CD4-positive, alpha-beta T cell (primary cell): ENCODE measurements at regions not wholly inside any gene's neighbourhood (a gene's known extent, or its start where the extent isn't known, plus 50 kb on each side); places are given as distances from the start of the nearest gene placed in this dataset.

Experiments used
- ATAC-seq: fragments of 200-7000 bp; cut with Tn5 transposase; one replicate; pipeline ENCODE4 v1.10.0; 2022; ENCODE audit warnings: mild to moderate bottlenecking; ENCODE audit not compliant: poor library complexity
- CTCF ChIA-PET: fragments of 350-600 bp; sonication (Branson Sonifier 250); formaldehyde crosslinking; loops from one replicate; lab custom pipeline; 2021; ENCODE audit warnings: antibody characterized with exemption, inconsistent platforms; lab: Charles Lee
- POLR2A ChIA-PET: fragments of 350-600 bp; sonication (Branson Sonifier 250); formaldehyde crosslinking; loops from one replicate; lab custom pipeline; 2021; ENCODE audit warnings: antibody characterized with exemption, inconsistent platforms; lab: Charles Lee
- DNase-seq, 14 experiments: peaks; one replicate each; pipeline ENCODE4 v3.0.0-alpha.2; 2013 to 2020; ENCODE audit warnings: mixed read lengths in 2 of 14
- H3K27ac ChIP-seq, 2 donors: one replicate each; pipeline versions ENCODE4 v1.5.1 to v1.7.0; 2013; ENCODE audit warnings: low read length in 2 of 2, low read depth in 1 of 2, mild to moderate bottlenecking in 1 of 2
- H3K27me3 ChIP-seq, 2 experiments: 1 replicate in 1 of 2; 2 replicates in 1 of 2; pipeline versions ENCODE4 v1.6.1 to v1.7.0; 2013; ENCODE audit warnings: low read length in 2 of 2, control low read depth in 1 of 2, mild to moderate bottlenecking in 1 of 2, moderate library complexity in 1 of 2; ENCODE audit not compliant: insufficient read depth in 2 of 2, control insufficient read depth in 1 of 2
- H3K36me3 ChIP-seq: one replicate; pipeline ENCODE4 v1.6.1; 2013; ENCODE audit warnings: low read length, control low read depth; ENCODE audit not compliant: insufficient read depth
- H3K4me1 ChIP-seq: one replicate; pipeline ENCODE4 v1.6.1; 2013; ENCODE audit warnings: low read length, control low read depth; ENCODE audit not compliant: insufficient read depth
- H3K4me3 ChIP-seq: one replicate; pipeline ENCODE4 v1.5.1; 2013; ENCODE audit warnings: mild to moderate bottlenecking, low read length, moderate library complexity
- H3K9me3 ChIP-seq, 2 experiments: 1 replicate in 1 of 2; 2 replicates in 1 of 2; pipeline versions ENCODE4 v1.6.1 to v1.7.0; 2013; ENCODE audit warnings: low read length in 2 of 2, mild to moderate bottlenecking in 2 of 2, control low read depth in 1 of 2, moderate library complexity in 1 of 2; ENCODE audit not compliant: control insufficient read depth in 1 of 2, insufficient read depth in 1 of 2
- H3K27ac Mint-ChIP-seq: one replicate; pipeline ENCODE4 v1.8.0; 2020; ENCODE audit warnings: mixed read lengths
- H3K27me3 Mint-ChIP-seq: one replicate; pipeline ENCODE4 v1.8.0; 2021; ENCODE audit warnings: mixed read lengths
- H3K36me3 Mint-ChIP-seq: one replicate; pipeline ENCODE4 v1.8.0; 2021; ENCODE audit warnings: low read depth, mixed read lengths
- H3K4me1 Mint-ChIP-seq: one replicate; pipeline ENCODE4 v1.8.0; 2021; ENCODE audit warnings: low read depth, mixed read lengths
- H3K4me3 Mint-ChIP-seq: one replicate; pipeline ENCODE4 v1.8.0; 2020; ENCODE audit warnings: mild to moderate bottlenecking, mixed read lengths
- H3K9me3 Mint-ChIP-seq: one replicate; pipeline ENCODE4 v1.8.0; 2020; ENCODE audit warnings: mixed read lengths
- intact Hi-C, 2 experiments: fragments of 100-400 bp; cut with DNase I in 1 of 2; cut with micrococcal nuclease in 1 of 2; formaldehyde crosslinking; loops; one replicate each; pipeline versions ENCODE4 v1.15.1 to v1.9.0; 2023 to 2025; cut with DNase I, micrococcal nuclease
- TF ChIP-seq, protein P1 (sequence below): fragments of 200-600 bp; IDR thresholded peaks from one replicate; pipeline ENCODE4 v1.8.0; 2022; ENCODE audit warnings: antibody characterized with exemption, mild to moderate bottlenecking

DNA sequence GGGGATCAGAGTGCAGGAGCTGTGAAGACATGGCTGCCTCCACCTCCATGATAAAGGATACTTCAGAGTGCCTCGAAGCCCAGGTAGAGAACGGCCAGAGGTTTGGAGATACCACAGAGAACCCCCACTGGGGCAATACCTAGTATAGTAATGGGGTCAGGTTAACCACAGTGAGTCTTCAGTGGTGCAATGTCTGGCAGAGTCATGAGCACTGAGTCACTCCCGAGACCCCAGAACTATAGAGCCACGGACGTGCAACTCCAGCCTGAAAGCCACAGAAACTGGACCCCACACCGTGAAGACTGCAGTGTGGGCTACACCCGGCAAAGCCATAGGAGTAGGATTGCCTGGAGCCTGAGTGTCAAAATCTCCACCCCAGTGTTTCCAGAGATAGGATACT lies 746.6 kb downstream of the CBLN2 start:
- Histone ChIP-seq H3K27me3 (no peaks in the 10 kb centered on the region), H3K9me3 (no peaks in the 10 kb centered on the region), H3K4me3 (no peak overlapping the region), H3K4me1 (no peaks in the 10 kb centered on the region), H3K36me3 (no peaks in the 10 kb centered on the region), H3K27ac (no peak overlapping the region)
- H3K36me3 Mint-ChIP-seq, result no peaks in the 10 kb centered on the region
- no peak for ATAC-seq
- CTCF ChIA-PET, result no interaction called here
- DNase-seq, result no peak
- POLR2A ChIA-PET, result no interaction called here
- no peaks in the 10 kb centered on the region for H3K4me1 Mint-ChIP-seq
- TF ChIP-seq, protein P1, sequence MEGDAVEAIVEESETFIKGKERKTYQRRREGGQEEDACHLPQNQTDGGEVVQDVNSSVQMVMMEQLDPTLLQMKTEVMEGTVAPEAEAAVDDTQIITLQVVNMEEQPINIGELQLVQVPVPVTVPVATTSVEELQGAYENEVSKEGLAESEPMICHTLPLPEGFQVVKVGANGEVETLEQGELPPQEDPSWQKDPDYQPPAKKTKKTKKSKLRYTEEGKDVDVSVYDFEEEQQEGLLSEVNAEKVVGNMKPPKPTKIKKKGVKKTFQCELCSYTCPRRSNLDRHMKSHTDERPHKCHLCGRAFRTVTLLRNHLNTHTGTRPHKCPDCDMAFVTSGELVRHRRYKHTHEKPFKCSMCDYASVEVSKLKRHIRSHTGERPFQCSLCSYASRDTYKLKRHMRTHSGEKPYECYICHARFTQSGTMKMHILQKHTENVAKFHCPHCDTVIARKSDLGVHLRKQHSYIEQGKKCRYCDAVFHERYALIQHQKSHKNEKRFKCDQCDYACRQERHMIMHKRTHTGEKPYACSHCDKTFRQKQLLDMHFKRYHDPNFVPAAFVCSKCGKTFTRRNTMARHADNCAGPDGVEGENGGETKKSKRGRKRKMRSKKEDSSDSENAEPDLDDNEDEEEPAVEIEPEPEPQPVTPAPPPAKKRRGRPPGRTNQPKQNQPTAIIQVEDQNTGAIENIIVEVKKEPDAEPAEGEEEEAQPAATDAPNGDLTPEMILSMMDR, result no peak
- H3K9me3 Mint-ChIP-seq, result no peaks in the 10 kb centered on the region
- H3K27ac Mint-ChIP-seq, result no peak overlapping the region
- no peak overlapping the region for H3K4me3 Mint-ChIP-seq
- intact Hi-C loops, result no loop called here
- H3K27me3 Mint-ChIP-seq, result no peaks in the 10 kb centered on the region

DNA sequence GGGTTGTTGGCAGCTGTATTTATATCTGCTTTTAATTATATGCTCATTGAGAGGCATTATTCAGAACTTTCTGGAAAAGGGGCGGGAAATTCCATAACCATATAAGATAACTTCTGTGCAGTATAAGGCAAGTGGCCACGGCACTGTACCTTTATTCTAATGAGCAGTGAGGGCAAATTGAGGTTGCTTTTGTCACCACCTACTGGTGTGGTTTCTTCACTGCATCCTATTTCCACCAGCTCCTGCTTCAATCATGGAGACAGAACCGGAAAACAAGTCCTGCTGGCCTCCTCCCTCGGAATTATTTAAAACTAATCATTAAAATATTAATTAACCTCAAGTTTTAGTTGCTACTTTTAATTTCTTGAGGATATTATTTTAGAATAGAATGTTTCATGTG lies 759.4 kb downstream of the CBLN2 start:
- no peak overlapping the region for H3K27ac ChIP-seq
- Mint-ChIP-seq H3K36me3 (no peaks in the 10 kb centered on the region), H3K9me3 (no peaks in the 10 kb centered on the region), H3K27me3 (no peaks in the 10 kb centered on the region), H3K4me1 (no peaks in the 10 kb centered on the region), H3K27ac (no peak overlapping the region), H3K4me3 (no peak overlapping the region)
- DNase-seq, result peak in 2 of 14 experiments; percentile 1 to 9
- no peaks in the 10 kb centered on the region for H3K27me3 ChIP-seq
- ATAC-seq, result no peak
- POLR2A ChIA-PET, result no interaction called here
- H3K4me3 ChIP-seq, result no peak overlapping the region
- H3K4me1 ChIP-seq, result no peaks in the 10 kb centered on the region
- TF ChIP-seq, protein P1, result peak; percentile 10
- H3K36me3 ChIP-seq, result no peaks in the 10 kb centered on the region
- intact Hi-C loops, result loop anchor here (2.0 kb wide), 1 partner anchor 1294 kb away; no protein-coding TSS in a partner anchor
- CTCF ChIA-PET, result no interaction called here
- H3K9me3 ChIP-seq, result peaks cover 0 to 9% of the 10 kb centered on the region in 2 experiments

DNA sequence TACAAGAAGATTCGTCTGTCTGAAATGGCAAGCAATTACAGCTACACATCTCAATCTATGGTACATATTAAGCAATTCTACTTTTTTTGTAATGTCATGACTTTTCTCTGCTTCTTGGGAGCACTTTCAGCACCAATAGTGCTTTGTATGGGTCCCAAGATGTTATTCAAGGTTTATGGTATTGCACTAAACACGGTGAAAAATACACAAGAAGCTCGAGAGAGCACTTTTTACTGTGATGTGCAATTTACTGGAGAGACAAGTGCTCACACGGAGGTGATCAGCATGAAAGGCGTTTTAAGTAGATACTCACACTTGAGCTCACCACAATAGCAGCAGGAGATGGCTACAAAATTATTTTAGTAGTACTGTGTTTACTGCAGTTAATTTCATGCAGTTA lies 783.6 kb downstream of the CBLN2 start:
- H3K9me3 ChIP-seq, result peaks cover 0 to 4% of the 10 kb centered on the region in 2 experiments
- ChIA-PET POLR2A (no interaction called here), CTCF (no interaction called here)
- H3K27ac ChIP-seq, result no peak overlapping the region
- no peaks in the 10 kb centered on the region for H3K4me1 ChIP-seq
- no peaks in the 10 kb centered on the region for H3K36me3 ChIP-seq
- H3K4me3 Mint-ChIP-seq, result no peak overlapping the region
- no peaks in the 10 kb centered on the region for H3K36me3 Mint-ChIP-seq
- no peaks in the 10 kb centered on the region for H3K4me1 Mint-ChIP-seq
- ATAC-seq, result no peak
- DNase-seq, result no peak
- TF ChIP-seq, protein P1, result no peak
- no peaks in the 10 kb centered on the region for H3K27me3 ChIP-seq
- intact Hi-C loops, result no loop called here
- no peak overlapping the region for H3K4me3 ChIP-seq
- no peaks in the 10 kb centered on the region for H3K27me3 Mint-ChIP-seq
- H3K27ac Mint-ChIP-seq, result no peak overlapping the region
- no peaks in the 10 kb centered on the region for H3K9me3 Mint-ChIP-seq
